Endothelial cell of umbilical vein (primary cell): ENCODE measurements at regions not wholly inside any gene's neighbourhood (a gene's known extent, or its start where the extent isn't known, plus 50 kb on each side); places are given as distances from the start of the nearest gene placed in this dataset.
"Not testable (repeated sequence)": the region's sequence is repeated elsewhere in the genome, so short reads cannot be mapped to it uniquely, and the experiment has no call there.

Experiments used
- EZH2 ChIP-seq: IDR thresholded peaks from 2 replicates; pipeline ENCODE4 v1.6.1; 2012; ENCODE audit warnings: borderline replicate concordance, low read depth, mild to moderate bottlenecking, moderate library complexity, low read length, inconsistent platforms; ENCODE audit not compliant: severe bottlenecking
- FOS ChIP-seq: IDR thresholded peaks from 2 replicates; pipeline ENCODE4 v1.6.1; 2011; ENCODE audit warnings: mild to moderate bottlenecking, low read length, moderate library complexity, borderline replicate concordance; ENCODE audit not compliant: insufficient read depth
- JUN ChIP-seq: IDR thresholded peaks from 2 replicates; pipeline ENCODE4 v1.6.1; 2011; ENCODE audit warnings: borderline replicate concordance, low read depth; ENCODE audit not compliant: insufficient read length, insufficient read depth
- MYC ChIP-seq: IDR thresholded peaks from one replicate; pipeline ENCODE4 v1.6.1; 2011; ENCODE audit warnings: mild to moderate bottlenecking, low read depth, low read length
- POLR2A ChIP-seq: IDR thresholded peaks from 2 replicates; pipeline ENCODE4 v1.6.1; 2012; ENCODE audit warnings: low read depth, mild to moderate bottlenecking, control low read depth, low read length
- POLR2AphosphoS5 ChIP-seq: IDR thresholded peaks from 2 replicates; pipeline ENCODE4 v1.6.1; 2012; ENCODE audit warnings: low read depth, mild to moderate bottlenecking, control low read depth, low read length, moderate library complexity; ENCODE audit not compliant: insufficient read depth
- TF ChIP-seq, protein P1 (sequence below), 2 donors: IDR thresholded peaks; 1 replicate in 1 of 2; 2 replicates in 1 of 2; pipeline ENCODE4 v1.5.1; 2011; ENCODE audit warnings: low read length in 2 of 2, mild to moderate bottlenecking in 2 of 2, moderate library complexity in 2 of 2, control low read depth in 1 of 2, inconsistent platforms in 1 of 2, low read depth in 1 of 2; ENCODE audit not compliant: insufficient read depth in 1 of 2; ENCODE audit errors: extremely low read depth in 1 of 2
- TF ChIP-seq, protein P2 (sequence below): IDR thresholded peaks from 2 replicates; pipeline ENCODE4 v1.6.1; 2011; ENCODE audit not compliant: insufficient read depth, insufficient read length

DNA sequence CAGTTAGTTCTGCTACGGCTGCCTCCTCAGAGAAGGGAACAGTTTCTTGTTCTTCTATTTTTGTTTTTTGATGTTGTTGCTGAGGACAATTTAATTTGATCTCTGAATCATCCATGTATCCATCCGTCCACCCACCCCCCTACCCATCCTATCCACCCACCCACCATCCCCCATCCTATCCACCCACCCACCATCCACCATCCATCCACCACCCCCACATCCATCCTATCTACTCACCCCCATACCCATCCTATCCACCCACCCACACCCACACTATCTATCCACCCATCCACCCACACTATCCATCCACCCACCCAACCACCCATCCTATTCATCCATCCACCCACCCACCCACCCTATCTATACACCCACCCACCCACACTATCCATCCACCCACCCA, 1207.2 kb downstream of the BRD1 start:
- TF ChIP-seq POLR2A, EZH2, POLR2AphosphoS5, JUN, MYC, FOS: not testable (repeated sequence)
- TF ChIP-seq, protein P1, sequence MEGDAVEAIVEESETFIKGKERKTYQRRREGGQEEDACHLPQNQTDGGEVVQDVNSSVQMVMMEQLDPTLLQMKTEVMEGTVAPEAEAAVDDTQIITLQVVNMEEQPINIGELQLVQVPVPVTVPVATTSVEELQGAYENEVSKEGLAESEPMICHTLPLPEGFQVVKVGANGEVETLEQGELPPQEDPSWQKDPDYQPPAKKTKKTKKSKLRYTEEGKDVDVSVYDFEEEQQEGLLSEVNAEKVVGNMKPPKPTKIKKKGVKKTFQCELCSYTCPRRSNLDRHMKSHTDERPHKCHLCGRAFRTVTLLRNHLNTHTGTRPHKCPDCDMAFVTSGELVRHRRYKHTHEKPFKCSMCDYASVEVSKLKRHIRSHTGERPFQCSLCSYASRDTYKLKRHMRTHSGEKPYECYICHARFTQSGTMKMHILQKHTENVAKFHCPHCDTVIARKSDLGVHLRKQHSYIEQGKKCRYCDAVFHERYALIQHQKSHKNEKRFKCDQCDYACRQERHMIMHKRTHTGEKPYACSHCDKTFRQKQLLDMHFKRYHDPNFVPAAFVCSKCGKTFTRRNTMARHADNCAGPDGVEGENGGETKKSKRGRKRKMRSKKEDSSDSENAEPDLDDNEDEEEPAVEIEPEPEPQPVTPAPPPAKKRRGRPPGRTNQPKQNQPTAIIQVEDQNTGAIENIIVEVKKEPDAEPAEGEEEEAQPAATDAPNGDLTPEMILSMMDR (IDR thresholded peaks at IDR 0.05; ENCODE audit: extremely low read depth in 1 of 2, insufficient read depth in 1 of 2, low read depth in 1 of 2, low read length in 2 of 2): not testable (repeated sequence)
- TF ChIP-seq, protein P2, sequence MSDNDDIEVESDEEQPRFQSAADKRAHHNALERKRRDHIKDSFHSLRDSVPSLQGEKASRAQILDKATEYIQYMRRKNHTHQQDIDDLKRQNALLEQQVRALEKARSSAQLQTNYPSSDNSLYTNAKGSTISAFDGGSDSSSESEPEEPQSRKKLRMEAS: not testable (repeated sequence)
